ENCODE measurements at regions not wholly inside any gene's neighbourhood (a gene's known extent, or its start where the extent isn't known, plus 50 kb on each side); places are given as distances from the start of the nearest gene placed in this dataset.
"Not testable (repeated sequence)": the region's sequence is repeated elsewhere in the genome, so short reads cannot be mapped to it uniquely, and the experiment has no call there.

DNA sequence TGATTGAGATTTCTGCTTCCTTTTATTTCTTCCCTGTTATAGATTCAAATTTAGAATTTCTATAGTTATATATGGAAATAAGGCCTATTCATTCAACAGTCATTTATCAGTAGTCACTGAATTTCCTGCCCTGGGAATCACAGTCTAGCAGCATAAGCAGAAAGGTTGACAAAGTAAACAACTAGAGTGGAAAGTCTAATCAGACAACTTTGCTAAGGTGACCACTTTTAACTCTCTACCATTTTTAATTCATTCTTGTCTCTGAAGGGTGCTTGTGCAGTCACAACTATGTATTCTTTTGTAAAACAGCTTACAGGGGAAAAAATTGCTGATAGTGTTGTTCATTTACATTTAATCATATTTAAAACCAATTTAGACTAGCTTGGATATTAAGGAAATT is 66.1 kb upstream of the PLA2G4A start:
- ChIA-PET CTCF (no interaction called here), POLR2A (no interaction called here)
- H3K4me1 ChIP-seq (ENCODE audit: control insufficient read depth in 1 of 2, extremely low read depth in 1 of 2, insufficient read depth in 2 of 2, low read length in 2 of 2): no peaks in the 10 kb centered on the region
- Mint-ChIP-seq H3K36me3 (no peaks in the 10 kb centered on the region), H3K9me3 (no peaks in the 10 kb centered on the region), H3K4me3 (no peak overlapping the region), H3K4me1 (no peaks in the 10 kb centered on the region), H3K27me3 (no peaks in the 10 kb centered on the region), H3K27ac (no peak overlapping the region)
- H3K27ac ChIP-seq (ENCODE audit: low read length): no peak overlapping the region
- H3K9me3 ChIP-seq: no peaks in the 10 kb centered on the region
- no peaks in the 10 kb centered on the region for H3K36me3 ChIP-seq (ENCODE audit: control insufficient read depth in 2 of 2, extremely low read depth in 1 of 2, insufficient read depth in 1 of 2, low read length in 1 of 2)
- DNase-seq: no peak
- H3K27me3 ChIP-seq (replicated peaks in 1 of 2; ENCODE audit: control insufficient read depth in 2 of 2, extremely low read depth in 1 of 2, insufficient read depth in 2 of 2, low read length in 1 of 2): no peaks in the 10 kb centered on the region
- no peak overlapping the region for H3K4me3 ChIP-seq (ENCODE audit: control insufficient read depth in 1 of 2, extremely low read depth in 1 of 2, low read length in 1 of 2)
- ATAC-seq (replicated peaks in 1 of 4): no peak

- H3K36me3 ChIP-seq (ENCODE audit: control insufficient read depth in 2 of 2, extremely low read depth in 1 of 2, insufficient read depth in 1 of 2, low read length in 1 of 2): no peaks in the 10 kb centered on the region
- no peaks in the 10 kb centered on the region for H3K9me3 ChIP-seq
- no peak overlapping the region for H3K27ac ChIP-seq (ENCODE audit: low read length)
- Mint-ChIP-seq H3K27ac (no peak overlapping the region), H3K27me3 (peaks cover 0 to under 1% of the 10 kb centered on the region in 2 donors), H3K36me3 (no peaks in the 10 kb centered on the region), H3K4me3 (no peak overlapping the region), H3K4me1 (no peaks in the 10 kb centered on the region), H3K9me3 (no peaks in the 10 kb centered on the region)
- no peak for ATAC-seq (replicated peaks in 1 of 4)
- no peaks in the 10 kb centered on the region for H3K27me3 ChIP-seq (replicated peaks in 1 of 2; ENCODE audit: control insufficient read depth in 2 of 2, extremely low read depth in 1 of 2, insufficient read depth in 2 of 2, low read length in 1 of 2)
- no peaks in the 10 kb centered on the region for H3K4me1 ChIP-seq (ENCODE audit: control insufficient read depth in 1 of 2, extremely low read depth in 1 of 2, insufficient read depth in 2 of 2, low read length in 2 of 2)
- H3K4me3 ChIP-seq (ENCODE audit: control insufficient read depth in 1 of 2, extremely low read depth in 1 of 2, low read length in 1 of 2): no peak overlapping the region
- CTCF ChIA-PET: no interaction called here
- DNase-seq: no peak
- POLR2A ChIA-PET: no interaction called here
Observed at GRCh38 chr1:186761358-186761757, 67.4 kb upstream of the PLA2G4A start.

- Mint-ChIP-seq H3K36me3 (no peaks in the 10 kb centered on the region), H3K27me3 (peaks cover 0 to 9% of the 10 kb centered on the region in 2 donors), H3K27ac (no peak overlapping the region), H3K4me1 (no peaks in the 10 kb centered on the region), H3K9me3 (no peaks in the 10 kb centered on the region), H3K4me3 (no peak overlapping the region)
- Histone ChIP-seq H3K27ac (ENCODE audit: low read length) (no peak overlapping the region), H3K9me3 (no peaks in the 10 kb centered on the region), H3K4me1 (ENCODE audit: control insufficient read depth in 1 of 2, extremely low read depth in 1 of 2, insufficient read depth in 2 of 2, low read length in 2 of 2) (no peaks in the 10 kb centered on the region), H3K4me3 (ENCODE audit: control insufficient read depth in 1 of 2, extremely low read depth in 1 of 2, low read length in 1 of 2) (no peak overlapping the region), H3K36me3 (ENCODE audit: control insufficient read depth in 2 of 2, extremely low read depth in 1 of 2, insufficient read depth in 1 of 2, low read length in 1 of 2) (no peaks in the 10 kb centered on the region), H3K27me3 (replicated peaks in 1 of 2; ENCODE audit: control insufficient read depth in 2 of 2, extremely low read depth in 1 of 2, insufficient read depth in 2 of 2, low read length in 1 of 2) (no peaks in the 10 kb centered on the region)
- ChIA-PET CTCF (no interaction called here), POLR2A (interaction anchor here in 1 of 2 donors (0.6 kb wide), 1 partner anchor 196 kb away, joined by 3 read pairs; no protein-coding TSS in a partner anchor)
- no peak for ATAC-seq (replicated peaks in 1 of 4)
- WGBS (ENCODE audit: insufficient coverage): no CpG with 5 or more reads among the region's 1 CpG
- DNase-seq: no peak
Observed at GRCh38 chr1:186760446-186760845, 68.3 kb upstream of the PLA2G4A start.

GRCh38 chr1:186758896-186759606 is 69.7 kb upstream of the PLA2G4A start:
- H3K4me1 Mint-ChIP-seq; H3K27ac ChIP-seq (ENCODE audit: low read length); H3K4me3 ChIP-seq (ENCODE audit: control insufficient read depth in 1 of 2, extremely low read depth in 1 of 2, low read length in 1 of 2); H3K36me3 ChIP-seq (ENCODE audit: control insufficient read depth in 2 of 2, extremely low read depth in 1 of 2, insufficient read depth in 1 of 2, low read length in 1 of 2); H3K36me3 Mint-ChIP-seq; CTCF ChIA-PET; DNase-seq; H3K4me3 Mint-ChIP-seq; POLR2A ChIA-PET; H3K27ac Mint-ChIP-seq; H3K9me3 Mint-ChIP-seq; ATAC-seq (replicated peaks in 1 of 4); H3K9me3 ChIP-seq; H3K4me1 ChIP-seq (ENCODE audit: control insufficient read depth in 1 of 2, extremely low read depth in 1 of 2, insufficient read depth in 2 of 2, low read length in 2 of 2); H3K27me3 ChIP-seq (replicated peaks in 1 of 2; ENCODE audit: control insufficient read depth in 2 of 2, extremely low read depth in 1 of 2, insufficient read depth in 2 of 2, low read length in 1 of 2): not testable (repeated sequence)
- peaks cover 0 to 11% of the 10 kb centered on the region in 2 donors for H3K27me3 Mint-ChIP-seq
- 100% methylated on average over 1 of the region's 8 CpGs for WGBS (ENCODE audit: insufficient coverage)

GRCh38 chr1:186757851-186758250 is 70.9 kb upstream of the PLA2G4A start:
- Mint-ChIP-seq H3K4me3 (no peak overlapping the region), H3K27me3 (peaks cover 0 to 11% of the 10 kb centered on the region in 2 donors), H3K4me1 (no peaks in the 10 kb centered on the region), H3K9me3 (no peaks in the 10 kb centered on the region), H3K36me3 (no peaks in the 10 kb centered on the region), H3K27ac (no peak overlapping the region)
- Histone ChIP-seq H3K4me1 (ENCODE audit: control insufficient read depth in 1 of 2, extremely low read depth in 1 of 2, insufficient read depth in 2 of 2, low read length in 2 of 2) (no peaks in the 10 kb centered on the region), H3K36me3 (ENCODE audit: control insufficient read depth in 2 of 2, extremely low read depth in 1 of 2, insufficient read depth in 1 of 2, low read length in 1 of 2) (no peaks in the 10 kb centered on the region), H3K9me3 (no peaks in the 10 kb centered on the region), H3K4me3 (ENCODE audit: control insufficient read depth in 1 of 2, extremely low read depth in 1 of 2, low read length in 1 of 2) (no peak overlapping the region), H3K27me3 (replicated peaks in 1 of 2; ENCODE audit: control insufficient read depth in 2 of 2, extremely low read depth in 1 of 2, insufficient read depth in 2 of 2, low read length in 1 of 2) (no peaks in the 10 kb centered on the region), H3K27ac (ENCODE audit: low read length) (no peak overlapping the region)
- DNase-seq (no peak), ATAC-seq (replicated peaks in 1 of 4) (no peak)
- WGBS (ENCODE audit: insufficient coverage): no CpG with 5 or more reads among the region's 4 CpGs
- POLR2A ChIA-PET: no interaction called here
- CTCF ChIA-PET: no interaction called here

DNA sequence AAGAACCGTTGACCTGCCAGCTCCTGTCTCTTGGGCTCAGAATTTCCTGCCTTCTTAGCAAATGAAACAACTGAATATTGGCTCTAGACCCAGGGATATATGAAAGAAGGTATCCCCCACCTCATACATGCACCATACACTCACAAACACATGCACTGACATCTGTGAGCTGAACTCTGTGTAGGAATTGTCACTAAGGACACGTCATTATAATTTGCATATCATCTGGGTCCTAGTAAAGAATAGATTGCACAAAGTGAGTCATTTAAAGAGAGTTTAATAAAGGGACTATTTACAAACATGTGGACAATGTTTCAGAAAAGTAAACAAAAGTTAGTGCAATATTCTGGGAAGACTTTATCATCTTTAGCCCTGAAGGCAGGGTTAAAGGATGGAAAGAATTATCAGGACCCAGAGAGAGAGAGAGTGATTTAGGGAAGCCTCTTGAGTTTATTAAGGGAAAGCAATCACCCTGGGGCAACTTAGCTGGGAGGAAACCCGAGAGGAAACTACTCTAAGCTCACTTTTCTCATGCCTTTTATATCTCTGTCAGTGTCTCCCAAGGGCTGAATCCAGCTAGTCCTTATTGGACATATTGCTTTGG is 74.1 kb upstream of the PLA2G4A start:
- Histone ChIP-seq H3K9me3 (no peaks in the 10 kb centered on the region), H3K27ac (ENCODE audit: low read length) (no peak overlapping the region), H3K4me1 (ENCODE audit: control insufficient read depth in 1 of 2, extremely low read depth in 1 of 2, insufficient read depth in 2 of 2, low read length in 2 of 2) (no peaks in the 10 kb centered on the region), H3K36me3 (ENCODE audit: control insufficient read depth in 2 of 2, extremely low read depth in 1 of 2, insufficient read depth in 1 of 2, low read length in 1 of 2) (no peaks in the 10 kb centered on the region), H3K4me3 (ENCODE audit: control insufficient read depth in 1 of 2, extremely low read depth in 1 of 2, low read length in 1 of 2) (no peak overlapping the region), H3K27me3 (replicated peaks in 1 of 2; ENCODE audit: control insufficient read depth in 2 of 2, extremely low read depth in 1 of 2, insufficient read depth in 2 of 2, low read length in 1 of 2) (no peaks in the 10 kb centered on the region)
- Mint-ChIP-seq H3K27ac (no peak overlapping the region), H3K4me3 (no peak overlapping the region), H3K27me3 (peaks cover 0 to 11% of the 10 kb centered on the region in 2 donors), H3K36me3 (no peaks in the 10 kb centered on the region), H3K9me3 (no peaks in the 10 kb centered on the region), H3K4me1 (no peaks in the 10 kb centered on the region)
- ChIA-PET POLR2A (interaction anchor here in 1 of 2 donors (0.5 kb wide), 1 partner anchor 51 kb away, joined by 3 read pairs; no protein-coding TSS in a partner anchor), CTCF (no interaction called here)
- WGBS (ENCODE audit: insufficient coverage): no CpG with 5 or more reads among the region's 3 CpGs
- ATAC-seq (replicated peaks in 1 of 4) (no peak), DNase-seq (no peak)

DNA sequence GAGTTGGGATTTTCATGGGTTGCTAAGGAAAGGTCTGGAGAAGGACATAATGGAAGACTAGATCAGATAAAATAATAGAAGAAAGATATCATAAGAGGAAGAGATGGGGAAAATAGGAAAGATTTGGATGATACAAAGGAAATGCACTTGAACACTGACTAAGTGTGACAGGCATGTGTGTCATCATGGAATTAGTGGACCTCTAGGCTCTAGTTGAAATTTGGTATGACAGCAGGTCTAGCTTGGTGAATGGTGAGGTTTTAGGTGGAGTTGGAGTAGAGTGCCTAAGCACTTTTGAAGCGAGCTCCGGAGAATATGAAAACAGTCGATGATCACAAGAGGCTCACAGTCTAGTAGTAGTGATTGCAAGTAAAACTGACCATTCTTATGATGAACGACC is 73.0 kb upstream of the PTGS2 start:
- Mint-ChIP-seq H3K4me3 (no peak overlapping the region), H3K27ac (no peak overlapping the region), H3K27me3 (peaks cover 0 to 11% of the 10 kb centered on the region in 2 donors), H3K9me3 (no peaks in the 10 kb centered on the region), H3K36me3 (no peaks in the 10 kb centered on the region), H3K4me1 (no peaks in the 10 kb centered on the region)
- ChIA-PET POLR2A (no interaction called here), CTCF (no interaction called here)
- no peak for DNase-seq
- Histone ChIP-seq H3K27me3 (replicated peaks in 1 of 2; ENCODE audit: control insufficient read depth in 2 of 2, extremely low read depth in 1 of 2, insufficient read depth in 2 of 2, low read length in 1 of 2) (no peaks in the 10 kb centered on the region), H3K4me3 (ENCODE audit: control insufficient read depth in 1 of 2, extremely low read depth in 1 of 2, low read length in 1 of 2) (no peak overlapping the region), H3K36me3 (ENCODE audit: control insufficient read depth in 2 of 2, extremely low read depth in 1 of 2, insufficient read depth in 1 of 2, low read length in 1 of 2) (no peaks in the 10 kb centered on the region), H3K4me1 (ENCODE audit: control insufficient read depth in 1 of 2, extremely low read depth in 1 of 2, insufficient read depth in 2 of 2, low read length in 2 of 2) (no peaks in the 10 kb centered on the region), H3K9me3 (no peaks in the 10 kb centered on the region), H3K27ac (ENCODE audit: low read length) (no peak overlapping the region)
- 73% methylated on average over 4 of the region's 4 CpGs for WGBS (ENCODE audit: insufficient coverage)
- ATAC-seq (replicated peaks in 1 of 4): no peak

Data from T-cell (primary cell).